ENCODE measurements at regions not wholly inside any gene's neighbourhood (a gene's known extent, or its start where the extent isn't known, plus 50 kb on each side); places are given as distances from the start of the nearest gene placed in this dataset.

DNA sequence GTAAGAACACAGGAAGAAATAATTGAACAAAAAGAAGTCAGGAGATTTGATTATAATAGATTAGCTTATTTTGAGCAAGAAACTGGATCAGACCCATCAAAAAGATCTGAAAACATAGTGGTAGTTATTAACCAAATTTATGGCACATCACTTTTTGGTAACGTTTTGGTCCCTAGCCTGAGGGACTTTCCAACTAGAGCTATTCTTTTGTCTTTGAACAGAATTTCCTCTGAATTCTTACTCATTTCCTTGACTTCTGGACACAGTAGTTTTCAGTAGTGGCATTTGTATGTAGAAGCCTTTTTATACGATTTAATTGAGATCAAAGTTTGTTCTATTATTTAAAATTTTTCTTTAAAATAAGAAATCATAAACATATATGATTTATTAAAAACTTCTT is 96.5 kb upstream of the PDGFD start:
- Histone ChIP-seq H3K9ac (ENCODE audit: low read length) (no peak overlapping the region), H2AFZ (ENCODE audit: low read depth, low read length, severe bottlenecking) (no peak overlapping the region)

GRCh38 chr11:104259121-104259610 is 95.2 kb upstream of the PDGFD start:
- H3K27me3 ChIP-seq (ENCODE audit: low read length), result no peaks in the 10 kb centered on the region
- TF ChIP-seq CTCF (IDR thresholded peaks at IDR 0.05; ENCODE audit: insufficient read depth, low read length, poor library complexity, severe bottlenecking) (no peak), EZH2phosphoT487 (conservative IDR thresholded peaks at IDR 0.05; ENCODE audit: low read length) (no peak)
- no peaks in the 10 kb centered on the region for H4K20me1 ChIP-seq (ENCODE audit: low read depth, low read length)
- H3K9ac ChIP-seq (ENCODE audit: low read length), result no peak overlapping the region
- no peaks in the 10 kb centered on the region for H3K36me3 ChIP-seq (ENCODE audit: low read length)
- H3K4me3 ChIP-seq (ENCODE audit: insufficient read depth, low read length, poor library complexity, severe bottlenecking), result no peak overlapping the region
- H3K27ac ChIP-seq (ENCODE audit: low read depth, low read length), result no peak overlapping the region
- H3K4me2 ChIP-seq (ENCODE audit: low read depth, low read length, poor library complexity, severe bottlenecking), result no peak overlapping the region
- H3K9me2 ChIP-seq (replicated peaks; ENCODE audit: insufficient read depth, low read length), result no peaks in the 10 kb centered on the region
- no peak overlapping the region for H2AFZ ChIP-seq (ENCODE audit: low read depth, low read length, severe bottlenecking)
- no peaks in the 10 kb centered on the region for H3K79me2 ChIP-seq (ENCODE audit: insufficient read depth, low read length)
- H3F3A ChIP-seq (ENCODE audit: insufficient read depth), result no peaks in the 10 kb centered on the region
- no peaks in the 10 kb centered on the region for H3K9me3 ChIP-seq (ENCODE audit: insufficient read depth, low read length)

More for the DNA sequence above, 96.5 kb upstream of the PDGFD start:
- Histone ChIP-seq H3K36me3 (ENCODE audit: low read length) (no peaks in the 10 kb centered on the region), H3K4me2 (ENCODE audit: low read depth, low read length, poor library complexity, severe bottlenecking) (no peak overlapping the region), H3F3A (ENCODE audit: insufficient read depth) (no peaks in the 10 kb centered on the region), H4K20me1 (ENCODE audit: low read depth, low read length) (no peaks in the 10 kb centered on the region), H3K4me3 (ENCODE audit: insufficient read depth, low read length, poor library complexity, severe bottlenecking) (no peak overlapping the region), H3K9me2 (replicated peaks; ENCODE audit: insufficient read depth, low read length) (no peaks in the 10 kb centered on the region), H3K9me3 (ENCODE audit: insufficient read depth, low read length) (no peaks in the 10 kb centered on the region), H3K27me3 (ENCODE audit: low read length) (no peaks in the 10 kb centered on the region), H3K79me2 (ENCODE audit: insufficient read depth, low read length) (no peaks in the 10 kb centered on the region), H3K27ac (ENCODE audit: low read depth, low read length) (no peak overlapping the region)
- TF ChIP-seq CTCF (IDR thresholded peaks at IDR 0.05; ENCODE audit: insufficient read depth, low read length, poor library complexity, severe bottlenecking) (no peak), EZH2phosphoT487 (conservative IDR thresholded peaks at IDR 0.05; ENCODE audit: low read length) (no peak)

- Histone ChIP-seq H3K27ac (ENCODE audit: low read depth, low read length) (no peak overlapping the region), H4K20me1 (ENCODE audit: low read depth, low read length) (no peaks in the 10 kb centered on the region), H3K4me3 (ENCODE audit: insufficient read depth, low read length, poor library complexity, severe bottlenecking) (no peak overlapping the region), H3K9me3 (ENCODE audit: insufficient read depth, low read length) (no peaks in the 10 kb centered on the region), H3K9me2 (replicated peaks; ENCODE audit: insufficient read depth, low read length) (no peaks in the 10 kb centered on the region), H2AFZ (ENCODE audit: low read depth, low read length, severe bottlenecking) (no peak overlapping the region), H3K9ac (ENCODE audit: low read length) (no peak overlapping the region), H3K79me2 (ENCODE audit: insufficient read depth, low read length) (no peaks in the 10 kb centered on the region), H3K36me3 (ENCODE audit: low read length) (no peaks in the 10 kb centered on the region), H3F3A (ENCODE audit: insufficient read depth) (no peaks in the 10 kb centered on the region), H3K4me2 (ENCODE audit: low read depth, low read length, poor library complexity, severe bottlenecking) (no peak overlapping the region), H3K27me3 (ENCODE audit: low read length) (no peaks in the 10 kb centered on the region)
- TF ChIP-seq CTCF (IDR thresholded peaks at IDR 0.05; ENCODE audit: insufficient read depth, low read length, poor library complexity, severe bottlenecking) (no peak), EZH2phosphoT487 (conservative IDR thresholded peaks at IDR 0.05; ENCODE audit: low read length) (no peak)
These were observed 92.6 kb upstream of the PDGFD start for GRCh38 chr11:104256525-104256924.

Data from SU-DHL-6 (cell line).